Endothelial cell of umbilical vein (primary cell): ENCODE measurements at regions not wholly inside any gene's neighbourhood (a gene's known extent, or its start where the extent isn't known, plus 50 kb on each side); places are given as distances from the start of the nearest gene placed in this dataset.

ENCODE experiments used
- JUN ChIP-seq: IDR thresholded peaks from 2 replicates; pipeline ENCODE4 v1.6.1; 2011; ENCODE audit warnings: borderline replicate concordance, low read depth; ENCODE audit not compliant: insufficient read length, insufficient read depth
- POLR2A ChIP-seq: IDR thresholded peaks from 2 replicates; pipeline ENCODE4 v1.6.1; 2012; ENCODE audit warnings: low read depth, mild to moderate bottlenecking, control low read depth, low read length
- POLR2AphosphoS5 ChIP-seq: IDR thresholded peaks from 2 replicates; pipeline ENCODE4 v1.6.1; 2012; ENCODE audit warnings: low read depth, mild to moderate bottlenecking, control low read depth, low read length, moderate library complexity; ENCODE audit not compliant: insufficient read depth
- TF ChIP-seq, protein P1 (sequence below), 2 donors: IDR thresholded peaks; 1 replicate in 1 of 2; 2 replicates in 1 of 2; pipeline ENCODE4 v1.5.1; 2011; ENCODE audit warnings: low read length in 2 of 2, mild to moderate bottlenecking in 2 of 2, moderate library complexity in 2 of 2, control low read depth in 1 of 2, inconsistent platforms in 1 of 2, low read depth in 1 of 2; ENCODE audit not compliant: insufficient read depth in 1 of 2; ENCODE audit errors: extremely low read depth in 1 of 2
- TF ChIP-seq, protein P2 (sequence below): IDR thresholded peaks from 2 replicates; pipeline ENCODE4 v1.6.1; 2011; ENCODE audit not compliant: insufficient read depth, insufficient read length

GRCh38 chrX:112512509-112512908 is 167.2 kb downstream of the LHFPL1 start:
- TF ChIP-seq, protein P1, sequence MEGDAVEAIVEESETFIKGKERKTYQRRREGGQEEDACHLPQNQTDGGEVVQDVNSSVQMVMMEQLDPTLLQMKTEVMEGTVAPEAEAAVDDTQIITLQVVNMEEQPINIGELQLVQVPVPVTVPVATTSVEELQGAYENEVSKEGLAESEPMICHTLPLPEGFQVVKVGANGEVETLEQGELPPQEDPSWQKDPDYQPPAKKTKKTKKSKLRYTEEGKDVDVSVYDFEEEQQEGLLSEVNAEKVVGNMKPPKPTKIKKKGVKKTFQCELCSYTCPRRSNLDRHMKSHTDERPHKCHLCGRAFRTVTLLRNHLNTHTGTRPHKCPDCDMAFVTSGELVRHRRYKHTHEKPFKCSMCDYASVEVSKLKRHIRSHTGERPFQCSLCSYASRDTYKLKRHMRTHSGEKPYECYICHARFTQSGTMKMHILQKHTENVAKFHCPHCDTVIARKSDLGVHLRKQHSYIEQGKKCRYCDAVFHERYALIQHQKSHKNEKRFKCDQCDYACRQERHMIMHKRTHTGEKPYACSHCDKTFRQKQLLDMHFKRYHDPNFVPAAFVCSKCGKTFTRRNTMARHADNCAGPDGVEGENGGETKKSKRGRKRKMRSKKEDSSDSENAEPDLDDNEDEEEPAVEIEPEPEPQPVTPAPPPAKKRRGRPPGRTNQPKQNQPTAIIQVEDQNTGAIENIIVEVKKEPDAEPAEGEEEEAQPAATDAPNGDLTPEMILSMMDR (IDR thresholded peaks at IDR 0.05; ENCODE audit: extremely low read depth in 1 of 2, insufficient read depth in 1 of 2, low read depth in 1 of 2, low read length in 2 of 2) = no peak
- TF ChIP-seq POLR2A (no peak), JUN (no peak), POLR2AphosphoS5 (no peak)
- TF ChIP-seq, protein P2, sequence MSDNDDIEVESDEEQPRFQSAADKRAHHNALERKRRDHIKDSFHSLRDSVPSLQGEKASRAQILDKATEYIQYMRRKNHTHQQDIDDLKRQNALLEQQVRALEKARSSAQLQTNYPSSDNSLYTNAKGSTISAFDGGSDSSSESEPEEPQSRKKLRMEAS = no peak
